HepG2 (cell line): ENCODE measurements at regions not wholly inside any gene's neighbourhood (a gene's known extent, or its start where the extent isn't known, plus 50 kb on each side); places are given as distances from the start of the nearest gene placed in this dataset.

Source experiments
- ATAC-seq: fragments of 200-7000 bp; cut with Tn5 transposase; 3 replicates; pipeline ENCODE4 v1.9.1; 2020; ENCODE audit warnings: mild to moderate bottlenecking, moderate library complexity
- BruUV-seq: library from RNA; stranded (reverse); fragments of 400-500 nt; replicated peaks from 2 replicates; lab custom pipeline; 2021; lab: Mats Ljungman, UMichigan
- CTCF ChIA-PET: fragments of 300-600 bp; formaldehyde crosslinking; extraction: SDS; loops from one replicate; lab custom pipeline; 2021; ENCODE audit warnings: low total read pairs, inconsistent platforms, low intra/inter-chr PET ratio; lab: Yijun Ruan, JAX
- POLR2A ChIA-PET: fragments of 350-600 bp; sonication (Branson Sonifier 250); formaldehyde crosslinking; loops from one replicate; lab custom pipeline; 2020; ENCODE audit warnings: antibody characterized with exemption, inconsistent platforms; lab: Yijun Ruan, JAX
- DNase-seq: peaks from one replicate; pipeline ENCODE4 v3.0.0-alpha.2; 2015; ENCODE audit warnings: low spot score
- FAIRE-seq: peaks from 3 replicates; lab custom pipeline; 2011; peaks lifted over from hg19 to GRCh38; lab: Jason Lieb, UNC
- H2AFZ ChIP-seq: one replicate; pipeline ENCODE4 v1.6.1; 2011; ENCODE audit warnings: low read length, inconsistent platforms
- H3K27ac ChIP-seq: fragments of 300-600 bp; 3 replicates; pipeline ENCODE4 v1.8.0; 2011; ENCODE audit warnings: mixed run types, mild to moderate bottlenecking, mixed read lengths, low read length, inconsistent platforms; ENCODE audit not compliant: insufficient read depth; ENCODE audit errors: extremely low read length
- H3K27me3 ChIP-seq, 2 experiments: fragments of 200-600 bp in 1 of 2; 2 replicates in 1 of 2; 3 replicates in 1 of 2; pipeline versions ENCODE4 v1.6.0 to v1.8.0; 2011; ENCODE audit warnings: low read length in 2 of 2, mild to moderate bottlenecking in 2 of 2, moderate library complexity in 2 of 2, inconsistent platforms in 1 of 2; ENCODE audit not compliant: insufficient read depth in 2 of 2, control insufficient read depth in 1 of 2
- H3K36me3 ChIP-seq, 2 experiments: fragments of 200-600 bp in 1 of 2; replicated peaks in 1 of 2; 2 replicates in 1 of 2; 3 replicates in 1 of 2; pipeline versions ENCODE4 v1.5.1 to v1.8.0; 2011; ENCODE audit warnings: low read length in 2 of 2, inconsistent platforms in 1 of 2; ENCODE audit not compliant: insufficient read depth in 2 of 2, control insufficient read depth in 1 of 2
- H3K4me1 ChIP-seq: 2 replicates; pipeline ENCODE4 v1.5.1; 2012; ENCODE audit warnings: low read length, inconsistent platforms; ENCODE audit not compliant: insufficient read depth
- H3K4me2 ChIP-seq: 2 replicates; pipeline ENCODE4 v1.6.0; 2011; ENCODE audit warnings: low read depth, low read length, inconsistent platforms
- H3K4me3 ChIP-seq, 3 experiments: fragments of 200-600 bp in 1 of 3; sonication (generic), shearing (Covaris generic) in 1 of 3; replicated peaks in 1 of 3; 2 replicates each; pipeline ENCODE4 v1.5.1; 2011 to 2016; ENCODE audit warnings: low read length in 3 of 3, inconsistent platforms in 2 of 3, low read depth in 2 of 3, mild to moderate bottlenecking in 2 of 3, control low read depth in 1 of 3, mixed read lengths in 1 of 3; ENCODE audit not compliant: insufficient read depth in 1 of 3
- H3K79me2 ChIP-seq: one replicate; pipeline ENCODE4 v1.6.1; 2011; ENCODE audit warnings: low read length, inconsistent platforms; ENCODE audit not compliant: insufficient read depth
- H3K9ac ChIP-seq: 2 replicates; pipeline ENCODE4 v1.6.0; 2011; ENCODE audit warnings: mild to moderate bottlenecking, low read depth, low read length, inconsistent platforms; ENCODE audit not compliant: insufficient read depth
- H3K9me3 ChIP-seq: 2 replicates; pipeline ENCODE4 v1.5.1; 2012; ENCODE audit warnings: mild to moderate bottlenecking, low read length
- H4K20me1 ChIP-seq: 2 replicates; pipeline ENCODE4 v1.6.0; 2011; ENCODE audit warnings: inconsistent platforms, mild to moderate bottlenecking, low read length, moderate library complexity; ENCODE audit not compliant: insufficient read depth
- ARNTL ChIP-seq: sonication (generic); formaldehyde crosslinking; IDR thresholded peaks from 2 replicates; pipeline ENCODE4 v1.4.0; 2020; ENCODE audit warnings: mild to moderate bottlenecking, missing genetic modification reagents
- BCLAF1 ChIP-seq: fragments of 450-650 bp; IDR thresholded peaks from 2 replicates; pipeline ENCODE4 v1.6.1; 2017; ENCODE audit warnings: mild to moderate bottlenecking
- CERS6 ChIP-seq: sonication (generic); formaldehyde crosslinking; IDR thresholded peaks from 2 replicates; pipeline ENCODE4 v1.5.0; 2020; ENCODE audit warnings: missing genetic modification reagents
- GTF3A ChIP-seq: sonication (generic); formaldehyde crosslinking; conservative IDR thresholded peaks from 2 replicates; pipeline ENCODE4 v1.4.0; 2020; ENCODE audit warnings: mild to moderate bottlenecking, missing genetic modification reagents
- HOXA5 ChIP-seq: sonication (generic); formaldehyde crosslinking; IDR thresholded peaks from 2 replicates; pipeline ENCODE4 v1.4.0; 2020; ENCODE audit warnings: missing genetic modification reagents
- MLLT10 ChIP-seq: sonication (generic); formaldehyde crosslinking; IDR thresholded peaks from 2 replicates; pipeline ENCODE4 v1.4.0; 2020; ENCODE audit warnings: missing genetic modification reagents
- SMC3 ChIP-seq: IDR thresholded peaks from 2 replicates; pipeline ENCODE4 v1.6.1; 2011; ENCODE audit warnings: low read length, improper control_type of control experiment
- ZFP1 ChIP-seq: IDR thresholded peaks from 2 replicates; pipeline ENCODE4 v1.6.1; 2016
- ZNF12 ChIP-seq: sonication (generic); formaldehyde crosslinking; IDR thresholded peaks from 2 replicates; pipeline ENCODE4 v1.5.0; 2020; ENCODE audit warnings: missing genetic modification reagents
- ZNF33A ChIP-seq: sonication (generic); formaldehyde crosslinking; IDR thresholded peaks from 2 replicates; pipeline ENCODE4 v1.5.1; 2020; ENCODE audit warnings: missing genetic modification reagents, mild to moderate bottlenecking, moderate library complexity, borderline replicate concordance
- ZNF432 ChIP-seq: sonication (generic); formaldehyde crosslinking; IDR thresholded peaks from 2 replicates; pipeline ENCODE4 v1.5.0; 2020; ENCODE audit warnings: missing genetic modification reagents, mild to moderate bottlenecking, borderline replicate concordance
- ZNF547 ChIP-seq: sonication (generic); formaldehyde crosslinking; IDR thresholded peaks from 2 replicates; pipeline ENCODE4 v1.5.1; 2020; ENCODE audit warnings: mild to moderate bottlenecking, missing genetic modification reagents
- ZNF550 ChIP-seq: sonication (generic); formaldehyde crosslinking; IDR thresholded peaks from 2 replicates; pipeline ENCODE4 v1.4.0; 2020; ENCODE audit warnings: mild to moderate bottlenecking, missing genetic modification reagents, borderline replicate concordance
- ZNF615 ChIP-seq: sonication (generic); formaldehyde crosslinking; IDR thresholded peaks from 2 replicates; pipeline ENCODE4 v1.5.0; 2020; ENCODE audit warnings: mild to moderate bottlenecking, missing genetic modification reagents, borderline replicate concordance
- ZNF660 ChIP-seq: sonication (generic); formaldehyde crosslinking; IDR thresholded peaks from 2 replicates; pipeline ENCODE4 v1.5.1; 2020; ENCODE audit warnings: mild to moderate bottlenecking, low read depth, missing genetic modification reagents, borderline replicate concordance
- ZNF773 ChIP-seq: sonication (generic); formaldehyde crosslinking; IDR thresholded peaks from 2 replicates; pipeline ENCODE4 v1.4.0; 2020; ENCODE audit warnings: missing genetic modification reagents, borderline replicate concordance
- ZNF782 ChIP-seq: sonication (generic); formaldehyde crosslinking; IDR thresholded peaks from 2 replicates; pipeline ENCODE4 v1.4.0; 2020; ENCODE audit warnings: missing genetic modification reagents, mild to moderate bottlenecking, borderline replicate concordance
- ZSCAN9 ChIP-seq: IDR thresholded peaks from 2 replicates; pipeline ENCODE4 v1.6.1; 2016; ENCODE audit warnings: borderline replicate concordance
- WGBS: methylation state at CpG from one replicate; pipeline ENCODE4 v1.1.6; 2017; ENCODE audit warnings: low lambda C conversion rate; 5-methylcytosine and 5-hydroxymethylcytosine counted together
- in situ Hi-C: cut with HindIII; loops from 2 replicates; pipeline ENCODE4 v1.10.0; 2017; ENCODE audit warnings: low pct_unique_long_range_greater_than_20kb; ENCODE audit not compliant: extremely low pct_ligation_motif_present
- intact Hi-C: fragments of 100-400 bp; cut with micrococcal nuclease; formaldehyde crosslinking; loops from one replicate; pipeline ENCODE4 v1.10.0; 2022; ENCODE audit not compliant: unreplicated experiment

GRCh38 chr2:230627806-230628724, 84.6 kb upstream of the CAB39 start (continued):
- TF ChIP-seq BCLAF1 = no peak

- H3K4me2 ChIP-seq = no peak overlapping the region
- H3K9ac ChIP-seq = no peak overlapping the region
- no peaks in the 10 kb centered on the region for H4K20me1 ChIP-seq
- in situ Hi-C loops (no loop called here), intact Hi-C loops (loop anchor here (10.0 kb wide), 1 partner anchor 163 kb away; no protein-coding TSS in a partner anchor)
- no TSS peak for BruUV-seq
- ChIA-PET POLR2A (no interaction called here), CTCF (no interaction called here)
- FAIRE-seq = no peak
- 27% methylated on average over 4 of the region's 4 CpGs for WGBS
- no peaks in the 10 kb centered on the region for H3K79me2 ChIP-seq
- H3K27me3 ChIP-seq = no peaks in the 10 kb centered on the region; a peak in 1 of 5 replicates
- TF ChIP-seq CERS6 (CRISPR knock-in tag) = no peak
- no peak for TF ChIP-seq ZNF782 (CRISPR knock-in tag)
- no peak for TF ChIP-seq GTF3A (CRISPR knock-in tag)
- no peak for TF ChIP-seq ZNF12 (CRISPR knock-in tag)
- no peak for TF ChIP-seq ZNF33A (CRISPR knock-in tag)
- no peak for TF ChIP-seq ZNF615 (CRISPR knock-in tag)
- TF ChIP-seq ZNF773 (CRISPR knock-in tag) = no peak
- TF ChIP-seq ZNF550 = no peak
- TF ChIP-seq SMC3 = no peak
- no peak for TF ChIP-seq ZFP1 (CRISPR knock-in tag)
- no peak for TF ChIP-seq ARNTL
- TF ChIP-seq HOXA5 (CRISPR knock-in tag) = no peak
- no peak for TF ChIP-seq MLLT10 (CRISPR knock-in tag)
- no peak for TF ChIP-seq ZNF547 (CRISPR knock-in tag)
- no peak for TF ChIP-seq ZSCAN9
- no peak for TF ChIP-seq ZNF660 (CRISPR knock-in tag)
- TF ChIP-seq ZNF432 (CRISPR knock-in tag) = no peak
- no peaks in the 10 kb centered on the region for H3K36me3 ChIP-seq
- H3K27ac ChIP-seq = no peak overlapping the region
- no peak for ATAC-seq
- no peak for DNase-seq
- 0 out of 2 replicates have a peak, but pooled peaks cover 5% of the 10 kb centered on the region for H3K4me1 ChIP-seq
- H2AFZ ChIP-seq = no peak overlapping the region
- no peak overlapping the region for H3K4me3 ChIP-seq
- H3K9me3 ChIP-seq = no peaks in the 10 kb centered on the region
Measured at GRCh38 chr2:230631470-230631869, 81.2 kb upstream of the CAB39 start.
